ENCODE measurements at regions not wholly inside any gene's neighbourhood (a gene's known extent, or its start where the extent isn't known, plus 50 kb on each side); places are given as distances from the start of the nearest gene placed in this dataset.

DNA sequence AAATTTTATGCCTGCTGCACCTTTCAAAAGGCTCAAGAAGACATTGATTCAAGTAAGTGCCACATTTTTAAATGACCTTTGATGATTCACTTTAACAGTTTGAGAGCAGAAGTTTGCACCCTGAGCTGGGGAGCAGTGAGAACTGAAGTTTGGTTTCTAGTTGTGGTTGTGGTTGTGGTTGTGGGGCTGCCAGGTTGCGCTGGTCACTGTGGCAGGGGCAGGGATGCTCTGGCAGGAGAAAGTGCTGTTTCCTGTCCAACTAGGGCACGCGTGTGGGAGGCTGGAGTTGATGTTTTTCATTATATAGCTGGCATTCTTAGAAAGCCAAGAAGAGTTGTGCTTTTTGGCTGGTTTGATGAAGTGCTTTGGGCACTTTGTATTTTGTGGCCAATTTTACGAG lies 339.7 kb upstream of the NR2F2 start:
- H4K8ac ChIP-seq (ENCODE audit: low read depth, low read length) = no peak overlapping the region
- no peak overlapping the region for H3K23ac ChIP-seq (ENCODE audit: low read length)
- no peak overlapping the region for H4K5ac ChIP-seq (ENCODE audit: low read length)
- H3K56ac ChIP-seq (ENCODE audit: low read length) = no peak overlapping the region
- no peak overlapping the region for H3K27ac ChIP-seq (ENCODE audit: low read depth, low read length)
- no peak overlapping the region for H2BK5ac ChIP-seq (ENCODE audit: low read length)
- no peak overlapping the region for H2BK120ac ChIP-seq (ENCODE audit: low read depth, low read length)
- H3K4me3 ChIP-seq (ENCODE audit: low read length) = no peak overlapping the region
- no peak overlapping the region for H2AK5ac ChIP-seq (ENCODE audit: low read length)
- no peak overlapping the region for H3K18ac ChIP-seq (ENCODE audit: low read length)
- no peak overlapping the region for H3K4me2 ChIP-seq (ENCODE audit: low read length)
- no peaks in the 10 kb centered on the region for H3K27me3 ChIP-seq (ENCODE audit: insufficient read depth, low read length, poor library complexity)
- H3K9ac ChIP-seq (ENCODE audit: low read length) = no peak overlapping the region
- no peak overlapping the region for H2BK15ac ChIP-seq (replicated peaks; ENCODE audit: low read depth)
- H3K79me2 ChIP-seq (ENCODE audit: control insufficient read depth, insufficient read depth, low read length) = no peaks in the 10 kb centered on the region
- no peaks in the 10 kb centered on the region for H3K36me3 ChIP-seq (ENCODE audit: control insufficient read depth, insufficient read depth, low read length)
- DNase-seq = no peak
- no CpG with 5 or more reads among the region's 4 CpGs for WGBS (ENCODE audit: extremely low coverage, insufficient coverage, low lambda C conversion rate)
- H3K4ac ChIP-seq (ENCODE audit: low read depth, low read length) = no peak overlapping the region
- no peaks in the 10 kb centered on the region for H3K79me1 ChIP-seq (ENCODE audit: low read length)
- no peaks in the 10 kb centered on the region for H3K4me1 ChIP-seq (ENCODE audit: control insufficient read depth, low read depth, low read length)

DNA sequence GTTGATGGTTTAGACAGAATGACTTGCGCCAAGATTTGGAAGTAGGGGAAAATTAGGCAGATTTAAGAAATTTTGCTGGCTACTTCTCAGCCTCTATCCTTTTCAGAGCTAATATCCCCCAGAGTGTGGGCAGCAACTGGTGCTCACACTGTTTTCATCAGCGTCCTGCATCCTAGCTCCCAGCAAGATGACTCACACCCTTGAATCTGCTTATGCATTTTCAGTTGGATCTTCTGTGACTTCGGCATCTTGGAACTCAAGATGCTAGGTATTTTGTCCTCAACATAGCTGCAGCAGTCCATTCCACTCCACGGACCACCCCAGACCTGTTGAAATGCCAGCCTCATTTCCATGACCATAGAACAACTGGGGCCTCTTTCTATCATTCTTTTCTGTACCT lies 336.1 kb upstream of the NR2F2 start:
- H3K23ac ChIP-seq (ENCODE audit: low read length) = no peak overlapping the region
- no peak overlapping the region for H3K9ac ChIP-seq (ENCODE audit: low read length)
- no peak overlapping the region for H4K5ac ChIP-seq (ENCODE audit: low read length)
- H3K36me3 ChIP-seq (ENCODE audit: control insufficient read depth, insufficient read depth, low read length) = no peaks in the 10 kb centered on the region
- peak; percentile 66 for DNase-seq
- no CpG with 5 or more reads among the region's 4 CpGs for WGBS (ENCODE audit: extremely low coverage, insufficient coverage, low lambda C conversion rate)
- H4K8ac ChIP-seq (ENCODE audit: low read depth, low read length) = no peak overlapping the region
- H3K79me1 ChIP-seq (ENCODE audit: low read length) = no peaks in the 10 kb centered on the region
- H3K56ac ChIP-seq (ENCODE audit: low read length) = no peak overlapping the region
- no peak overlapping the region for H3K27ac ChIP-seq (ENCODE audit: low read depth, low read length)
- no peak overlapping the region for H2AK5ac ChIP-seq (ENCODE audit: low read length)
- no peak overlapping the region for H3K4me3 ChIP-seq (ENCODE audit: low read length)
- H2BK120ac ChIP-seq (ENCODE audit: low read depth, low read length) = no peak overlapping the region
- no peak overlapping the region for H3K18ac ChIP-seq (ENCODE audit: low read length)
- no peak overlapping the region for H3K4ac ChIP-seq (ENCODE audit: low read depth, low read length)
- H3K79me2 ChIP-seq (ENCODE audit: control insufficient read depth, insufficient read depth, low read length) = no peaks in the 10 kb centered on the region
- H2BK5ac ChIP-seq (ENCODE audit: low read length) = no peak overlapping the region
- no peaks in the 10 kb centered on the region for H3K4me1 ChIP-seq (ENCODE audit: control insufficient read depth, low read depth, low read length)
- no peaks in the 10 kb centered on the region for H3K27me3 ChIP-seq (ENCODE audit: insufficient read depth, low read length, poor library complexity)
- H3K4me2 ChIP-seq (ENCODE audit: low read length) = no peak overlapping the region
- H2BK15ac ChIP-seq (replicated peaks; ENCODE audit: low read depth) = no peak overlapping the region

GRCh38 chr15:95995375-95996168 lies 334.9 kb upstream of the NR2F2 start:
- Histone ChIP-seq H4K5ac (ENCODE audit: low read length) (no peak overlapping the region), H3K9ac (ENCODE audit: low read length) (no peak overlapping the region), H3K79me2 (ENCODE audit: control insufficient read depth, insufficient read depth, low read length) (no peaks in the 10 kb centered on the region), H3K27ac (ENCODE audit: low read depth, low read length) (no peak overlapping the region), H3K4me2 (ENCODE audit: low read length) (no peak overlapping the region), H2BK5ac (ENCODE audit: low read length) (no peak overlapping the region), H3K4me3 (ENCODE audit: low read length) (no peak overlapping the region), H4K8ac (ENCODE audit: low read depth, low read length) (no peak overlapping the region), H3K4ac (ENCODE audit: low read depth, low read length) (no peak overlapping the region), H3K23ac (ENCODE audit: low read length) (no peak overlapping the region), H2BK120ac (ENCODE audit: low read depth, low read length) (no peak overlapping the region), H3K56ac (ENCODE audit: low read length) (no peak overlapping the region), H3K4me1 (ENCODE audit: control insufficient read depth, low read depth, low read length) (no peaks in the 10 kb centered on the region), H2BK15ac (replicated peaks; ENCODE audit: low read depth) (no peak overlapping the region), H3K36me3 (ENCODE audit: control insufficient read depth, insufficient read depth, low read length) (no peaks in the 10 kb centered on the region), H3K18ac (ENCODE audit: low read length) (no peak overlapping the region), H3K79me1 (ENCODE audit: low read length) (no peaks in the 10 kb centered on the region), H2AK5ac (ENCODE audit: low read length) (no peak overlapping the region), H3K27me3 (ENCODE audit: insufficient read depth, low read length, poor library complexity) (no peaks in the 10 kb centered on the region)
- no CpG with 5 or more reads among the region's 5 CpGs for WGBS (ENCODE audit: extremely low coverage, insufficient coverage, low lambda C conversion rate)
- DNase-seq = no peak

- WGBS (ENCODE audit: extremely low coverage, insufficient coverage, low lambda C conversion rate) = no CpG with 5 or more reads among the region's 4 CpGs
- H3K23ac ChIP-seq (ENCODE audit: low read length) = no peak overlapping the region
- H3K27ac ChIP-seq (ENCODE audit: low read depth, low read length) = no peak overlapping the region
- H3K79me2 ChIP-seq (ENCODE audit: control insufficient read depth, insufficient read depth, low read length) = no peaks in the 10 kb centered on the region
- H2BK15ac ChIP-seq (replicated peaks; ENCODE audit: low read depth) = no peak overlapping the region
- H4K8ac ChIP-seq (ENCODE audit: low read depth, low read length) = no peak overlapping the region
- H4K5ac ChIP-seq (ENCODE audit: low read length) = no peak overlapping the region
- H2AK5ac ChIP-seq (ENCODE audit: low read length) = no peak overlapping the region
- H3K56ac ChIP-seq (ENCODE audit: low read length) = no peak overlapping the region
- DNase-seq = no peak
- H3K18ac ChIP-seq (ENCODE audit: low read length) = no peak overlapping the region
- H2BK120ac ChIP-seq (ENCODE audit: low read depth, low read length) = no peak overlapping the region
- no peaks in the 10 kb centered on the region for H3K79me1 ChIP-seq (ENCODE audit: low read length)
- H3K4me2 ChIP-seq (ENCODE audit: low read length) = no peak overlapping the region
- no peak overlapping the region for H2BK5ac ChIP-seq (ENCODE audit: low read length)
- no peak overlapping the region for H3K4me3 ChIP-seq (ENCODE audit: low read length)
- H3K4me1 ChIP-seq (ENCODE audit: control insufficient read depth, low read depth, low read length) = no peaks in the 10 kb centered on the region
- no peaks in the 10 kb centered on the region for H3K36me3 ChIP-seq (ENCODE audit: control insufficient read depth, insufficient read depth, low read length)
- H3K27me3 ChIP-seq (ENCODE audit: insufficient read depth, low read length, poor library complexity) = no peaks in the 10 kb centered on the region
- H3K9ac ChIP-seq (ENCODE audit: low read length) = no peak overlapping the region
- no peak overlapping the region for H3K4ac ChIP-seq (ENCODE audit: low read depth, low read length)
These were observed 334.0 kb upstream of the NR2F2 start for GRCh38 chr15:95996494-95996893.

GRCh38 chr15:95998935-95999334 lies 331.6 kb upstream of the NR2F2 start:
- WGBS (ENCODE audit: extremely low coverage, insufficient coverage, low lambda C conversion rate) = no CpG with 5 or more reads among the region's 4 CpGs
- no peak overlapping the region for H3K4me3 ChIP-seq (ENCODE audit: low read length)
- no peak overlapping the region for H2AK5ac ChIP-seq (ENCODE audit: low read length)
- H3K36me3 ChIP-seq (ENCODE audit: control insufficient read depth, insufficient read depth, low read length) = no peaks in the 10 kb centered on the region
- H2BK120ac ChIP-seq (ENCODE audit: low read depth, low read length) = no peak overlapping the region
- no peak overlapping the region for H3K18ac ChIP-seq (ENCODE audit: low read length)
- H3K4me1 ChIP-seq (ENCODE audit: control insufficient read depth, low read depth, low read length) = no peaks in the 10 kb centered on the region
- H3K4ac ChIP-seq (ENCODE audit: low read depth, low read length) = no peak overlapping the region
- no peaks in the 10 kb centered on the region for H3K79me2 ChIP-seq (ENCODE audit: control insufficient read depth, insufficient read depth, low read length)
- H2BK5ac ChIP-seq (ENCODE audit: low read length) = no peak overlapping the region
- no peak overlapping the region for H3K9ac ChIP-seq (ENCODE audit: low read length)
- no peak overlapping the region for H4K8ac ChIP-seq (ENCODE audit: low read depth, low read length)
- H3K79me1 ChIP-seq (ENCODE audit: low read length) = no peaks in the 10 kb centered on the region
- H3K4me2 ChIP-seq (ENCODE audit: low read length) = no peak overlapping the region
- no peak overlapping the region for H4K5ac ChIP-seq (ENCODE audit: low read length)
- no peak overlapping the region for H3K27ac ChIP-seq (ENCODE audit: low read depth, low read length)
- H3K27me3 ChIP-seq (ENCODE audit: insufficient read depth, low read length, poor library complexity) = no peaks in the 10 kb centered on the region
- no peak overlapping the region for H3K23ac ChIP-seq (ENCODE audit: low read length)
- no peak overlapping the region for H3K56ac ChIP-seq (ENCODE audit: low read length)
- no peak for DNase-seq
- no peak overlapping the region for H2BK15ac ChIP-seq (replicated peaks; ENCODE audit: low read depth)
